ENCODE measurements at regions not wholly inside any gene's neighbourhood (a gene's known extent, or its start where the extent isn't known, plus 50 kb on each side); places are given as distances from the start of the nearest gene placed in this dataset.

DNA sequence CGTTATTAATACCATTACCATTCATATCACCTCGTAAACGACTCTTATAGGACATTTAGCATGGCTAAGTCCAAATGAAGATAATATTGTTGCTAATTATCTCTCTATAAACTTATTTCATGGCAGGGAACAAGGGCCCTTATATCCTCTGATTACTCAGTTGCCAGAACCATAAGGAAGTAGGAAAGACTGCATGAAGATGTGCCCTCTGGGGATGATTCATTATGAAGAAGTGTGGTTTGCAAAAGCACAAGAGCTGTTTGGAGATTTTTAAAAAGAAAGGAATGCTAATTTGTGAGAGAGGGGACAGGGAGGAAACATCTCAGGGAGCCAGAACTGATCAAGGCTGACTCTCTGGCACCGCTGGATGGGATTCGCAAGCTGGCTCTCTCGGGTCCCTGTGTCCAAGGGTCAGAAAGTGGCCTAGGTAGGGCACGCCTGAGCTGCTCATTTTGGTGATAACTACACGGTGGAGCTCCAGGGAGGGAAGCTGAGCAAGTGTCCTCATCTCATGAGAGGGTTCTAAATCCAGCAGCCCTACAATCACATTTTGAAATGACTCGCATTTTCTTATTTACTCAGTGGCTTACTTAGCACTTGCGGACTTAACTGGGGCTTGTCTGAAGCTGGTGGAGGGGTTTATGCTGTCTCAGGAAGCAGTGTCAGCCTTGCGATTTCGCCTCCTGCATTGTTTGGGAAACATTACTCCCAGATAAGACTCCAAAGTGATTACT, 136.8 kb downstream of the C5orf15 start:
- DNase-seq (ENCODE audit: low spot score): no peak
- no peaks in the 10 kb centered on the region for H3K4me1 ChIP-seq
- peaks cover 0 to 9% of the 10 kb centered on the region in 2 donors for H3K9me3 ChIP-seq
- no peak overlapping the region for H3K27ac ChIP-seq
- no peak overlapping the region for H3K4me3 ChIP-seq
- H3K36me3 ChIP-seq: no peaks in the 10 kb centered on the region
- TF ChIP-seq, protein P1, sequence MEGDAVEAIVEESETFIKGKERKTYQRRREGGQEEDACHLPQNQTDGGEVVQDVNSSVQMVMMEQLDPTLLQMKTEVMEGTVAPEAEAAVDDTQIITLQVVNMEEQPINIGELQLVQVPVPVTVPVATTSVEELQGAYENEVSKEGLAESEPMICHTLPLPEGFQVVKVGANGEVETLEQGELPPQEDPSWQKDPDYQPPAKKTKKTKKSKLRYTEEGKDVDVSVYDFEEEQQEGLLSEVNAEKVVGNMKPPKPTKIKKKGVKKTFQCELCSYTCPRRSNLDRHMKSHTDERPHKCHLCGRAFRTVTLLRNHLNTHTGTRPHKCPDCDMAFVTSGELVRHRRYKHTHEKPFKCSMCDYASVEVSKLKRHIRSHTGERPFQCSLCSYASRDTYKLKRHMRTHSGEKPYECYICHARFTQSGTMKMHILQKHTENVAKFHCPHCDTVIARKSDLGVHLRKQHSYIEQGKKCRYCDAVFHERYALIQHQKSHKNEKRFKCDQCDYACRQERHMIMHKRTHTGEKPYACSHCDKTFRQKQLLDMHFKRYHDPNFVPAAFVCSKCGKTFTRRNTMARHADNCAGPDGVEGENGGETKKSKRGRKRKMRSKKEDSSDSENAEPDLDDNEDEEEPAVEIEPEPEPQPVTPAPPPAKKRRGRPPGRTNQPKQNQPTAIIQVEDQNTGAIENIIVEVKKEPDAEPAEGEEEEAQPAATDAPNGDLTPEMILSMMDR (IDR thresholded peaks at IDR 0.05): no peak
- H3K27me3 ChIP-seq: no peaks in the 10 kb centered on the region

DNA sequence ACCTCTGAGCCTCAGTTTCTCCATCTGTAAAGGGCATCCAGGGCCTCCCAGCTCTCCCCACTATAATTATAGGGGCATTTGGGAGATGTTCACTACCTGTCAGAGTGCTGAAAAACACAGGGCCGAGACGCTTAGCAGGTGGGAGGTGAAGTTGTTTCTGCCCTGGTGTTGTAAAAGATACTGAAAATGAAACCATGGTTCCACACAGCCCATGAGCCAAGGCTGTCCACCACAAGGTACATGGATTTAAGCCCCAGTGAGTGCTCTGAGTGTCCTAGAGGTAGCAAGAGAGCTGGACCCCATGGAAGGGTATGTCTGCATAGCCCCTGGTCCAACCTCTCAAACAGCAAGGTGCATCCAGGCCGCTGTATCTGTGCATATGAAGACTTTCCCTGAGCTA, 137.5 kb downstream of the C5orf15 start:
- no peak for DNase-seq (ENCODE audit: low spot score)
- TF ChIP-seq, protein P1 (IDR thresholded peaks at IDR 0.05): no peak

DNA sequence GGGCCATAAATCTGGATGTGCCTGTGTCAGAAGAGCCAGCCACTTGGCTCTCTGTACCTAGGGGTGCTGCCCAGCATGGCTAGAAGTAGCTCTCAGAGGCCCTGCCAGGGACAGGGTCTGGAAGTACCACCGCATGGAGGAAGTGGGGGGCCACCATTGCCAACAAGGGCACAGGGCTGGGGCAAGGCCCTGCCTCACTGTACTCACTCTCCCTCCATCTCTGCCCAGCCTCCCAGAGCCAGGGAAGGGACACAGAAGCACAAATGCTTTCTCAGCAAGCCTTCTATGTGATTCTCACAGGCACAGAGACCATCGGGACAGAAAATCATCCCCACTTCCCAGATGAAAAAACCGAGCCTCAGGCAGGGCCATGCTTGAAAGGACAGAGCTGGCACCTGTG, 138.1 kb downstream of the C5orf15 start:
- DNase-seq (ENCODE audit: low spot score): no peak
- H3K4me1 ChIP-seq: no peaks in the 10 kb centered on the region
- H3K4me3 ChIP-seq: no peak overlapping the region
- no peak overlapping the region for H3K27ac ChIP-seq
- H3K9me3 ChIP-seq: peaks cover 0 to 2% of the 10 kb centered on the region in 2 donors
- no peaks in the 10 kb centered on the region for H3K27me3 ChIP-seq
- no peaks in the 10 kb centered on the region for H3K36me3 ChIP-seq
- TF ChIP-seq, protein P1 (IDR thresholded peaks at IDR 0.05): no peak

More for the DNA sequence above, 137.5 kb downstream of the C5orf15 start:
- no peaks in the 10 kb centered on the region for H3K36me3 ChIP-seq
- H3K9me3 ChIP-seq: peaks cover 0 to 9% of the 10 kb centered on the region in 2 donors
- no peak overlapping the region for H3K27ac ChIP-seq
- H3K4me3 ChIP-seq: no peak overlapping the region
- H3K4me1 ChIP-seq: no peaks in the 10 kb centered on the region
- no peaks in the 10 kb centered on the region for H3K27me3 ChIP-seq

DNA sequence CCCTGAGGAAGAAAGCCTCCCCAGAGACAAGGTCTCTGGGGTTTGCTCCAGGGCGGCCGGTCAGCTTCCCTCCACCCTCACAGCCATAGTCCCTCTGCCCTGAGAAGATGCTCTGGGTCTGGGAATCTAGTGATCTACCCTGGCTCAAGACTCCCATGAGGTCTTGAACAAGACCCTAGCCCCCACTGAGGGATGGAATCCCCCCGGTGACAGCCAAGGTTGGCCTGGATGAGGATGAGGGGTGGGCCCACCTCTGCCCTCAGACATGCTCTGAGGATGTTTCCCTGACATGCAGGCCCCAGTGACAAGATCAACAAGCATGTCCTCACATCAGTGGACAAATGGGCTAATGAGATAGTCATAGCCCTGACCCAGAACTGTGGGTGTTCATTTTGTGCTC, 138.6 kb downstream of the C5orf15 start:
- Histone ChIP-seq H3K27me3 (no peaks in the 10 kb centered on the region), H3K4me1 (no peaks in the 10 kb centered on the region), H3K27ac (no peak overlapping the region), H3K36me3 (no peaks in the 10 kb centered on the region), H3K9me3 (no peaks in the 10 kb centered on the region), H3K4me3 (no peak overlapping the region)
- no peak for DNase-seq (ENCODE audit: low spot score)
- TF ChIP-seq, protein P1 (IDR thresholded peaks at IDR 0.05): no peak

DNA sequence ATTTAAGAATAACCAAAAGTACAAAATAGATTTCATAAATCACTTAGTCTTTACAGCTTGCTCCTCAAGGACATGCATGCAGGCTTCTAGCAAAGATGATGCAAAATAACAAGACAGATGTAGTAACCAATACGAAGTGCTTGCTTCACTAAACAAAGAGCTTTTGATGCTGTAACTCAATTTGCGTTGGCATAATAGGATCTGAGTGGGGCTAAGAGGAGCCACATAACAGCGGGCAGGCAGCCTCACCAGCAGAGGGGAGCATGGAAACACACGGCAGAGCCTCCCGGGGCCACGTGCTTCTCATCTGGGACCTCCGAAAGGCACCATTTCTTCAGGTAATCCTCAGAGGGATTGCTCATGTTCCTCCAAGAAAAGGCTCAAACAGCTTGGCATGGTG, 139.7 kb downstream of the C5orf15 start:
- no peak for DNase-seq (ENCODE audit: low spot score)
- TF ChIP-seq, protein P1 (IDR thresholded peaks at IDR 0.05): no peak
- Histone ChIP-seq H3K9me3 (no peaks in the 10 kb centered on the region), H3K27me3 (no peaks in the 10 kb centered on the region), H3K4me1 (no peaks in the 10 kb centered on the region), H3K36me3 (no peaks in the 10 kb centered on the region), H3K27ac (no peak overlapping the region), H3K4me3 (no peak overlapping the region)

DNA sequence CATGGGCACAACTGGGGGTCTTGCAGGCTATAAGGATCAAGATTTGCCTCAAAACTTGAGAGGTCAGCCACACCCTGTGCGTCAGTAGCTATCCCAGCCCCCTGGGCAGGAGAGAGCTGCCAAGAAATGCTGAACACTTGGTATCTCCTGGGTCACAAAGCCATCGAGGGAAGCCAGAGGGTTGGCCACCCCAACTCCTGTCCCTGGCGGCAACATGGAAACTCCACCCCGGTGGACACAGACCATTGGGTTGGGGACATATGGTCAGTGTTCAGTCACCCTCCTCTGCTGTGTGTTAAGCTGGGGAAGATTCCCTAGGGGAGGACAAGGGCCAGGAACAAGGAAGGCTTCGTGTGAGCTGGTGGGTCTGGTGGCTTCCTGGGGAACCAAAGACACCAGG, 140.6 kb downstream of the C5orf15 start:
- H3K27ac ChIP-seq: no peak overlapping the region
- TF ChIP-seq, protein P1 (IDR thresholded peaks at IDR 0.05): no peak
- no peak for DNase-seq (ENCODE audit: low spot score)
- H3K27me3 ChIP-seq: no peaks in the 10 kb centered on the region
- H3K4me1 ChIP-seq: no peaks in the 10 kb centered on the region
- no peak overlapping the region for H3K4me3 ChIP-seq
- H3K9me3 ChIP-seq: no peaks in the 10 kb centered on the region
- H3K36me3 ChIP-seq: no peaks in the 10 kb centered on the region

Data from right atrium auricular region (tissue), 2 donors.